ENCODE measurements at regions not wholly inside any gene's neighbourhood (a gene's known extent, or its start where the extent isn't known, plus 50 kb on each side); places are given as distances from the start of the nearest gene placed in this dataset.

GRCh38 chr7:148950806-148951205 is 66.7 kb upstream of the EZH2 start:
- no peak for DNase-seq

GRCh38 chr7:148944935-148945934 is 61.1 kb upstream of the EZH2 start:
- DNase-seq = no peak

GRCh38 chr7:148941598-148942275 is 57.6 kb upstream of the EZH2 start:
- DNase-seq = peak; percentile 80

- DNase-seq = peak; percentile 75
Measured at GRCh38 chr7:148940702-148941597, 56.9 kb upstream of the EZH2 start.

GRCh38 chr7:148939128-148939755 is 55.2 kb upstream of the EZH2 start:
- DNase-seq = peak; percentile 16

GRCh38 chr7:148935451-148935850 is 51.4 kb upstream of the EZH2 start:
- no peak for DNase-seq
